ENCODE measurements at regions not wholly inside any gene's neighbourhood (a gene's known extent, or its start where the extent isn't known, plus 50 kb on each side); places are given as distances from the start of the nearest gene placed in this dataset.

DNA sequence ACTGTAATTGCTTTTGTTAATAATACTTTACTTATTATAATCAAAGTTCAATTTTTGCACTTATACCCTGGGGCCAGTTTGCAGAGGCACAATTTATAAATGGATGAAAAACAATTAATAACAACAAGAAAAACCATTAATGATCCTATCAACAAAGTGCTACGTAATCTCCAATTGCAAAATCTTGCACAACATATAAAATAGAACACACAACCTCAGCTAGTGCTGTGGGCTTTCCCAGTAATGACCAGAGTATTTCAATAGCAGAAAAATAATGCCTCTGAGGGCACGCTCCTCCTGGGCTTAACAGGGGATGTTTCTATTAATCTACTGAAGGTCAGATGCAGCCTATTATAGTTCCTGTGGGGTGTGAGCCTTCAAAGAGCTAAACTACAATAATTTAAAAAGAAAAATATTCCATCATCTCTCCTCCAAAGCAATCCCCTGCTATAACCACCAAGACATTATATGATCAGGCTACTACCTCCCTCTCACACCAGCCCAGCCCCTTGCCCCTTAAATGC, 508.5 kb upstream of the SLIT2 start:
- no peak for TF ChIP-seq POLR2A (IDR thresholded peaks at IDR 0.05)
- no peak for TF ChIP-seq CTCF (IDR thresholded peaks at IDR 0.05)
- TF ChIP-seq POLR2AphosphoS5 (IDR thresholded peaks at IDR 0.05), result no peak
- no peak for TF ChIP-seq EP300 (IDR thresholded peaks at IDR 0.05; ENCODE audit: low read depth)

Data from transverse colon (tissue), 4 donors.